IMR-90 (cell line): ENCODE measurements at regions not wholly inside any gene's neighbourhood (a gene's known extent, or its start where the extent isn't known, plus 50 kb on each side); places are given as distances from the start of the nearest gene placed in this dataset.

Experiments
- BHLHE40 ChIP-seq: fragments of 150-350 bp; IDR thresholded peaks from 2 replicates; pipeline ENCODE4 v1.6.1; 2016; ENCODE audit warnings: mild to moderate bottlenecking, low read depth, low read length
- POLR2A ChIP-seq: IDR thresholded peaks from 2 replicates; pipeline ENCODE4 v1.6.1; 2012; ENCODE audit warnings: mild to moderate bottlenecking, low read depth, low read length
- SMC3 ChIP-seq: fragments of 150-350 bp; IDR thresholded peaks from 2 replicates; pipeline ENCODE4 v1.6.1; 2016; ENCODE audit warnings: low read depth, mild to moderate bottlenecking, antibody characterized with exemption, low read length, moderate library complexity
- TF ChIP-seq, protein P1 (sequence below): conservative IDR thresholded peaks from 2 replicates; pipeline ENCODE4 v1.5.1; 2012; ENCODE audit warnings: mild to moderate bottlenecking, low read depth, low read length, improper control_type of control experiment

DNA sequence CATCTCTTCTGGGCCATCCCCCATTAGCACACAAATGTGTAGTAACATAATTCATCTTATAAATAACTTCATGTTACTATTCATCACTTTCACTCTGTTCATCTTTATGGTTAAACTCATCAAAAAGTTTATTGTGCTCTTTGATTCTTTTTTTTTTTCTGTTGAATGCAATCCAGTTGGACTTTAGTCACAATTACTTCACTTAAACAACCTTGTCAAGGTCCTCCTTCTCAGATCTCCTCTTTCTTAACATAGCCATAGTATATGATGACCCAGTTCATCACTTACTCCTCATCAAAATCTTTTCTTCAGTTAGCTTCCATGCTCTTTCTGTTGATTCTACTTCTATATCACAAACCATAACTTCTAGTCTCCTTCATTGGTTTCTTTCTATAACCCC lies 80.2 kb upstream of the ZC3H15 start:
- TF ChIP-seq, protein P1, sequence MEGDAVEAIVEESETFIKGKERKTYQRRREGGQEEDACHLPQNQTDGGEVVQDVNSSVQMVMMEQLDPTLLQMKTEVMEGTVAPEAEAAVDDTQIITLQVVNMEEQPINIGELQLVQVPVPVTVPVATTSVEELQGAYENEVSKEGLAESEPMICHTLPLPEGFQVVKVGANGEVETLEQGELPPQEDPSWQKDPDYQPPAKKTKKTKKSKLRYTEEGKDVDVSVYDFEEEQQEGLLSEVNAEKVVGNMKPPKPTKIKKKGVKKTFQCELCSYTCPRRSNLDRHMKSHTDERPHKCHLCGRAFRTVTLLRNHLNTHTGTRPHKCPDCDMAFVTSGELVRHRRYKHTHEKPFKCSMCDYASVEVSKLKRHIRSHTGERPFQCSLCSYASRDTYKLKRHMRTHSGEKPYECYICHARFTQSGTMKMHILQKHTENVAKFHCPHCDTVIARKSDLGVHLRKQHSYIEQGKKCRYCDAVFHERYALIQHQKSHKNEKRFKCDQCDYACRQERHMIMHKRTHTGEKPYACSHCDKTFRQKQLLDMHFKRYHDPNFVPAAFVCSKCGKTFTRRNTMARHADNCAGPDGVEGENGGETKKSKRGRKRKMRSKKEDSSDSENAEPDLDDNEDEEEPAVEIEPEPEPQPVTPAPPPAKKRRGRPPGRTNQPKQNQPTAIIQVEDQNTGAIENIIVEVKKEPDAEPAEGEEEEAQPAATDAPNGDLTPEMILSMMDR = no peak
- TF ChIP-seq BHLHE40 (no peak), SMC3 (no peak), POLR2A (no peak)
